Lower leg skin (tissue), 3 donors: ENCODE measurements at regions not wholly inside any gene's neighbourhood (a gene's known extent, or its start where the extent isn't known, plus 50 kb on each side); places are given as distances from the start of the nearest gene placed in this dataset.

Experiments
- POLR2A ChIP-seq, 2 donors: fragments of 450-650 bp; IDR thresholded peaks; one replicate each; pipeline ENCODE4 v1.6.1; 2016 to 2017; ENCODE audit warnings: antibody characterized with exemption in 2 of 2, mild to moderate bottlenecking in 1 of 2, moderate library complexity in 1 of 2
- TF ChIP-seq, protein P1 (sequence below), 3 donors: fragments of 450-650 bp; IDR thresholded peaks; one replicate each; pipeline ENCODE4 v1.5.1; 2016; ENCODE audit warnings: antibody characterized with exemption in 3 of 3, mild to moderate bottlenecking in 3 of 3, moderate library complexity in 2 of 3

GRCh38 chr12:111185889-111186227 lies 183.0 kb downstream of the PHETA1 start:
- TF ChIP-seq, protein P1, sequence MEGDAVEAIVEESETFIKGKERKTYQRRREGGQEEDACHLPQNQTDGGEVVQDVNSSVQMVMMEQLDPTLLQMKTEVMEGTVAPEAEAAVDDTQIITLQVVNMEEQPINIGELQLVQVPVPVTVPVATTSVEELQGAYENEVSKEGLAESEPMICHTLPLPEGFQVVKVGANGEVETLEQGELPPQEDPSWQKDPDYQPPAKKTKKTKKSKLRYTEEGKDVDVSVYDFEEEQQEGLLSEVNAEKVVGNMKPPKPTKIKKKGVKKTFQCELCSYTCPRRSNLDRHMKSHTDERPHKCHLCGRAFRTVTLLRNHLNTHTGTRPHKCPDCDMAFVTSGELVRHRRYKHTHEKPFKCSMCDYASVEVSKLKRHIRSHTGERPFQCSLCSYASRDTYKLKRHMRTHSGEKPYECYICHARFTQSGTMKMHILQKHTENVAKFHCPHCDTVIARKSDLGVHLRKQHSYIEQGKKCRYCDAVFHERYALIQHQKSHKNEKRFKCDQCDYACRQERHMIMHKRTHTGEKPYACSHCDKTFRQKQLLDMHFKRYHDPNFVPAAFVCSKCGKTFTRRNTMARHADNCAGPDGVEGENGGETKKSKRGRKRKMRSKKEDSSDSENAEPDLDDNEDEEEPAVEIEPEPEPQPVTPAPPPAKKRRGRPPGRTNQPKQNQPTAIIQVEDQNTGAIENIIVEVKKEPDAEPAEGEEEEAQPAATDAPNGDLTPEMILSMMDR (IDR thresholded peaks at IDR 0.05): no peak
- TF ChIP-seq POLR2A (IDR thresholded peaks at IDR 0.05): no peak
